ENCODE measurements at regions not wholly inside any gene's neighbourhood (a gene's known extent, or its start where the extent isn't known, plus 50 kb on each side); places are given as distances from the start of the nearest gene placed in this dataset.

DNA sequence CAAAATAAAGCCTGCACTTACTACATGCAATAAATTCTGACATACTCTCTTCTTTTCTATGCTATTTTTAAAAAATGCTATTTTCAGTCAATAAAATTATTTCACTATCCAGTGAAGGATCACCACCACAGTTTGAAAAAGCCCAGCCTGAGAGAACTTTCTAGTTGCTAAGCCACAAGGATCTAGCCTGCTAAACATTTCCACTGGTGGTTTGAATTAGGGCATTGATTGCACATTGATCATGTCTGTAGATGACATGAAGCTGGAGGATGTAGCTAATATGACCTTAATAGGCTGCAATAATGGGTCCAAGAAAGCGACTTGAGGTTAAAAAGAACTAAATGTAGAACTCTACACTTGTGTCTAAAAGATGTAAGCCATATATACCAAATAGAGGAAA, 56.0 kb upstream of the ARHGAP21 start:
- Histone ChIP-seq H2BK15ac (ENCODE audit: low read depth, low read length) (no peak overlapping the region), H3K36me3 (ENCODE audit: control insufficient read depth, insufficient read depth, low read length) (no peaks in the 10 kb centered on the region), H3K56ac (ENCODE audit: extremely low read depth, insufficient read depth, low read length) (no peak overlapping the region), H3K4me1 (ENCODE audit: control insufficient read depth, insufficient read depth, low read length) (no peaks in the 10 kb centered on the region), H2BK20ac (ENCODE audit: low read depth, low read length) (no peak overlapping the region), H4K8ac (ENCODE audit: low read depth in 2 of 2, low read length in 2 of 2) (no peak overlapping the region), H2AK9ac (replicated peaks; ENCODE audit: low read depth, low read length, poor library complexity) (no peak overlapping the region), H2BK5ac (ENCODE audit: low read depth, low read length, poor library complexity, severe bottlenecking) (no peak overlapping the region), H2AFZ (replicated peaks; ENCODE audit: low read length, poor library complexity) (no peak overlapping the region), H3K4ac (ENCODE audit: low read depth, low read length) (no peak overlapping the region), H3K4me2 (ENCODE audit: low read depth, low read length) (no peak overlapping the region), H3K4me3 (ENCODE audit: insufficient read depth, low read depth, low read length) (no peak overlapping the region), H2AK5ac (ENCODE audit: low read depth, low read length) (no peak overlapping the region), H3K79me1 (ENCODE audit: low read depth in 1 of 2, low read length in 2 of 2) (no peaks in the 10 kb centered on the region), H3K18ac (ENCODE audit: low read depth, low read length) (no peak overlapping the region), H4K91ac (ENCODE audit: insufficient read depth, low read depth, low read length) (no peak overlapping the region), H3K27ac (ENCODE audit: insufficient read depth, low read length) (no peak overlapping the region), H3K23ac (ENCODE audit: low read depth, low read length) (no peak overlapping the region), H4K5ac (ENCODE audit: low read depth, low read length) (no peak overlapping the region), H2BK120ac (ENCODE audit: low read depth, low read length) (no peak overlapping the region), H3K9ac (ENCODE audit: low read depth, low read length) (no peak overlapping the region), H3K14ac (replicated peaks; ENCODE audit: low read depth, low read length) (no peak overlapping the region), H3K27me3 (ENCODE audit: control insufficient read depth, insufficient read depth, low read length) (no peaks in the 10 kb centered on the region), H4K20me1 (ENCODE audit: insufficient read depth, low read length) (no peaks in the 10 kb centered on the region), H3K9me1 (ENCODE audit: insufficient read depth, low read length) (no peaks in the 10 kb centered on the region), H3K9me3 (ENCODE audit: control insufficient read depth, insufficient read depth, low read length) (no peaks in the 10 kb centered on the region)
- no peak for ATAC-seq (ENCODE audit: low read depth)
- DNase-seq = no peak
- CTCF ChIA-PET = no interaction called here
- POLR2A ChIA-PET (ENCODE audit: unreplicated experiment) = no interaction called here
- BruUV-seq (replicated peaks) = no TSS peak
- in situ Hi-C loops (cut with MboI; ENCODE audit: low sequenced_read_pairs) (no loop called here), dilution Hi-C loops (cut with HindIII; ENCODE audit: low sequenced_read_pairs, unreplicated experiment) (no loop called here), intact Hi-C loops (cut with micrococcal nuclease) (no loop called here)
- WGBS, 2 experiments (ENCODE audit: extremely low coverage in 2 of 2, insufficient read length in 1 of 2) = no CpG with 5 or more reads among the region's 1 CpG
- TF ChIP-seq RAD21 (IDR thresholded peaks at IDR 0.05; ENCODE audit: low read length) (no peak), CHD1 (IDR thresholded peaks at IDR 0.05; ENCODE audit: low read depth, low read length) (no peak)

All from IMR-90 (cell line).